T-cell (primary cell): ENCODE measurements at regions not wholly inside any gene's neighbourhood (a gene's known extent, or its start where the extent isn't known, plus 50 kb on each side); places are given as distances from the start of the nearest gene placed in this dataset.
"Not testable (repeated sequence)": the region's sequence is repeated elsewhere in the genome, so short reads cannot be mapped to it uniquely, and the experiment has no call there.

Experiments used
- ATAC-seq, 4 experiments: fragments of 200-7000 bp in 3 of 4; fragments of 150-1000 bp in 1 of 4; cut with Tn5 transposase; replicated peaks in 1 of 4; 1 replicate in 3 of 4; 2 replicates in 1 of 4; pipeline ENCODE4 v1.10.0; 2021; ENCODE audit warnings: moderate library complexity in 3 of 4, mild to moderate bottlenecking in 2 of 4, moderate number of reproducible peaks in 1 of 4
- CTCF ChIA-PET, 2 donors: fragments of 300-600 bp; sonication (Branson Sonifier 250); formaldehyde crosslinking; loops; one replicate each; lab custom pipeline; 2022; ENCODE audit warnings: antibody characterized with exemption in 2 of 2; lab: Charles Lee
- POLR2A ChIA-PET, 2 donors: fragments of 300-600 bp; sonication (Branson Sonifier 250); formaldehyde crosslinking; loops; one replicate each; lab custom pipeline; 2022; ENCODE audit warnings: antibody characterized with exemption in 2 of 2; lab: Charles Lee
- DNase-seq, 35 experiments: peaks; one replicate each; pipeline versions ENCODE4 v3.0.0 to v3.0.0-alpha.2; 2013 to 2023
- H3K27ac ChIP-seq: one replicate; pipeline ENCODE4 v1.5.1; 2013; ENCODE audit warnings: low read length
- H3K27me3 ChIP-seq, 2 experiments: replicated peaks in 1 of 2; 1 replicate in 1 of 2; 2 replicates in 1 of 2; pipeline versions ENCODE4 v1.6.1 to v1.7.0; 2013; ENCODE audit warnings: low read length in 1 of 2, mixed read lengths in 1 of 2; ENCODE audit not compliant: control insufficient read depth in 2 of 2, insufficient read depth in 2 of 2; ENCODE audit errors: extremely low read depth in 1 of 2
- H3K36me3 ChIP-seq, 2 donors: 1 replicate in 1 of 2; 2 replicates in 1 of 2; pipeline versions ENCODE4 v1.6.1 to v1.7.0; 2013; ENCODE audit warnings: low read length in 1 of 2; ENCODE audit not compliant: control insufficient read depth in 2 of 2, insufficient read depth in 1 of 2; ENCODE audit errors: extremely low read depth in 1 of 2
- H3K4me1 ChIP-seq, 2 experiments: 1 replicate in 1 of 2; 2 replicates in 1 of 2; pipeline versions ENCODE4 v1.6.1 to v1.7.0; 2013; ENCODE audit warnings: low read length in 2 of 2, mixed read lengths in 1 of 2; ENCODE audit not compliant: insufficient read depth in 2 of 2, control insufficient read depth in 1 of 2; ENCODE audit errors: extremely low read depth in 1 of 2
- H3K4me3 ChIP-seq, 2 donors: 1 replicate in 1 of 2; 2 replicates in 1 of 2; pipeline versions ENCODE4 v1.5.1 to v1.7.0; 2013; ENCODE audit warnings: mild to moderate bottlenecking in 2 of 2, low read length in 1 of 2, moderate library complexity in 1 of 2; ENCODE audit not compliant: control insufficient read depth in 1 of 2; ENCODE audit errors: extremely low read depth in 1 of 2
- H3K9me3 ChIP-seq: 2 replicates; pipeline ENCODE4 v1.7.0; 2013
- H3K27ac Mint-ChIP-seq, 2 donors: one replicate each; pipeline ENCODE4 v1.8.0; 2020 to 2021; ENCODE audit warnings: mild to moderate bottlenecking in 2 of 2, mixed read lengths in 2 of 2
- H3K27me3 Mint-ChIP-seq, 2 donors: one replicate each; pipeline ENCODE4 v1.8.0; 2021 to 2022; ENCODE audit warnings: mixed read lengths in 2 of 2
- H3K36me3 Mint-ChIP-seq: one replicate; pipeline ENCODE4 v1.8.0; 2021; ENCODE audit warnings: mixed read lengths
- H3K4me1 Mint-ChIP-seq, 3 donors: one replicate each; pipeline ENCODE4 v1.8.0; 2020 to 2022; ENCODE audit warnings: mixed read lengths in 3 of 3, mild to moderate bottlenecking in 1 of 3
- H3K4me3 Mint-ChIP-seq, 3 donors: one replicate each; pipeline ENCODE4 v1.8.0; 2020 to 2022; ENCODE audit warnings: mild to moderate bottlenecking in 3 of 3, mixed read lengths in 3 of 3, moderate library complexity in 3 of 3
- H3K9me3 Mint-ChIP-seq, 3 donors: one replicate each; pipeline ENCODE4 v1.8.0; 2020 to 2022; ENCODE audit warnings: mixed read lengths in 3 of 3
- WGBS: methylation state at CpG from one replicate; pipeline ENCODE4 v1.1.5; 2013; ENCODE audit warnings: missing lambda C conversion rate; ENCODE audit not compliant: insufficient coverage; 5-methylcytosine and 5-hydroxymethylcytosine counted together

- Mint-ChIP-seq H3K36me3 (no peaks in the 10 kb centered on the region), H3K27ac (no peak overlapping the region), H3K27me3 (no peaks in the 10 kb centered on the region), H3K9me3 (peaks cover 0 to 10% (median 3%) of the 10 kb centered on the region in 3 donors), H3K4me3 (no peak overlapping the region), H3K4me1 (no peaks in the 10 kb centered on the region)
- ATAC-seq = no peak
- no peaks in the 10 kb centered on the region for H3K9me3 ChIP-seq
- H3K4me3 ChIP-seq = no peak overlapping the region
- no peaks in the 10 kb centered on the region for H3K36me3 ChIP-seq
- ChIA-PET CTCF (interaction anchor here in 1 of 2 donors (0.9 kb wide), 1 partner anchor 8 kb away, joined by 3 read pairs; no protein-coding TSS in a partner anchor), POLR2A (no interaction called here)
- 91% methylated on average over 1 of the region's 2 CpGs for WGBS
- H3K27me3 ChIP-seq = no peaks in the 10 kb centered on the region
- no peaks in the 10 kb centered on the region for H3K4me1 ChIP-seq
- H3K27ac ChIP-seq = no peak overlapping the region
- DNase-seq = no peak
Observed at GRCh38 chr2:78147466-78147865, 625.3 kb upstream of the LRRTM4 start.

- ATAC-seq = no peak
- ChIA-PET CTCF (no interaction called here), POLR2A (interaction anchor here in 1 of 2 donors (0.6 to 0.7 kb wide), 2 partner anchors 13 to 166 kb away, joined by 3 read pairs; no protein-coding TSS in a partner anchor)
- H3K27ac ChIP-seq = no peak overlapping the region
- no CpG with 5 or more reads among the region's 2 CpGs for WGBS
- peaks cover 7 to 18% (median 9%) of the 10 kb centered on the region in 3 donors for H3K9me3 Mint-ChIP-seq
- no peaks in the 10 kb centered on the region for H3K4me1 ChIP-seq
- H3K4me3 Mint-ChIP-seq = no peak overlapping the region
- H3K4me1 Mint-ChIP-seq = no peaks in the 10 kb centered on the region
- no peak overlapping the region for H3K27ac Mint-ChIP-seq
- DNase-seq = no peak
- no peaks in the 10 kb centered on the region for H3K27me3 ChIP-seq
- no peaks in the 10 kb centered on the region for H3K9me3 ChIP-seq
- H3K4me3 ChIP-seq = no peak overlapping the region
- H3K36me3 ChIP-seq = no peaks in the 10 kb centered on the region
- no peaks in the 10 kb centered on the region for H3K27me3 Mint-ChIP-seq
- no peaks in the 10 kb centered on the region for H3K36me3 Mint-ChIP-seq
Observed at GRCh38 chr2:78154586-78154985, 632.4 kb upstream of the LRRTM4 start.

DNA sequence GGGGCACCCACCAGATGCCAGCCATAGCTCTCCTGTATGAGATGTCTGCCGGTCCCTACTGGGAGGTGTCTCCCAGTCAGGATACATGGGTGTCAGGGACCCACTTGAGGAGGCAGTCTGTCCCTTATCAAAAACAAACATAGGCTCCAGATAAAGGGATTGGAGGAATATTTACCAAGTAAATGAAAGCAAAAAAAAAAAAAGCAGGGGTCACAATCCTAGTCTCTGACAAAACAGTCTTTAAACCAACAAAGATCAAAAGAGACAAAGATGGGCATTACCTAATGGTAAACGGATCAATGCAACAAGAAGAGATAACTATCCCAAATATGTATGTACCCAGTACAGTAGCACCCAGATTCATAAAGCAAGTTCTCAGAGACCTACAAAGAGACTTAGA is 640.0 kb upstream of the LRRTM4 start:
- Histone ChIP-seq H3K36me3 (no peaks in the 10 kb centered on the region), H3K27me3 (no peaks in the 10 kb centered on the region), H3K9me3 (no peaks in the 10 kb centered on the region), H3K27ac (no peak overlapping the region), H3K4me3 (no peak overlapping the region), H3K4me1 (no peaks in the 10 kb centered on the region)
- 83% methylated on average over 1 of the region's 2 CpGs for WGBS
- POLR2A ChIA-PET = no interaction called here
- H3K27me3 Mint-ChIP-seq = no peaks in the 10 kb centered on the region
- no peaks in the 10 kb centered on the region for H3K4me1 Mint-ChIP-seq
- H3K9me3 Mint-ChIP-seq = peaks cover 19 to 39% (median 27%) of the 10 kb centered on the region in 3 donors
- H3K4me3 Mint-ChIP-seq = no peak overlapping the region
- no peak for ATAC-seq
- H3K27ac Mint-ChIP-seq = no peak overlapping the region
- no peak for DNase-seq
- CTCF ChIA-PET = no interaction called here
- H3K36me3 Mint-ChIP-seq = no peaks in the 10 kb centered on the region

DNA sequence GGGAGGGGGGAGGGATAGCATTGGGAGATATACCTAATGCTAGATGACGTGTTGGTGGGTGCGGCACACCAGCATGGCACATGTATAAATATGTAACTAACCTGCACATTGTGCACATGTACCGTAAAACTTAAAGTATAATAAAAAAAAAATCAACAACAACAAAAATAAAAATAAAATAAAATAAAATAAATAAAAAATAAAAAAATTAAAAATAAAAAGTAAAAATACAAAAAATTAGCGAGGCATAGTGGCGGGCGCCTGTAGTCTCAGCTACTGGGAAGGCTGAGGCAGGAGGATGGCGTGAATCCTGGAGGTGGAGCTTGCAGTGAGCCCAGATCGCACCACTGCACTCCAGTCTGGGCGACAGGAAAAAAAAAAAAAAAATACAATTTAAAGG is 650.0 kb upstream of the LRRTM4 start:
- H3K27me3 ChIP-seq, H3K27ac ChIP-seq, CTCF ChIA-PET, H3K36me3 Mint-ChIP-seq, H3K4me3 Mint-ChIP-seq, H3K36me3 ChIP-seq, H3K27me3 Mint-ChIP-seq, H3K4me1 ChIP-seq, H3K4me1 Mint-ChIP-seq, POLR2A ChIA-PET, ATAC-seq, H3K4me3 ChIP-seq, H3K9me3 ChIP-seq, H3K27ac Mint-ChIP-seq, DNase-seq: not testable (repeated sequence)
- no CpG with 5 or more reads among the region's 9 CpGs for WGBS
- H3K9me3 Mint-ChIP-seq = peaks cover 4 to 26% (median 10%) of the 10 kb centered on the region in 3 donors

- no peaks in the 10 kb centered on the region for H3K27me3 Mint-ChIP-seq
- no peak overlapping the region for H3K27ac Mint-ChIP-seq
- Histone ChIP-seq H3K4me3 (no peak overlapping the region), H3K27ac (no peak overlapping the region), H3K4me1 (no peaks in the 10 kb centered on the region), H3K36me3 (no peaks in the 10 kb centered on the region), H3K9me3 (no peaks in the 10 kb centered on the region), H3K27me3 (no peaks in the 10 kb centered on the region)
- ChIA-PET POLR2A (no interaction called here), CTCF (no interaction called here)
- H3K36me3 Mint-ChIP-seq = no peaks in the 10 kb centered on the region
- DNase-seq = no peak
- no peaks in the 10 kb centered on the region for H3K4me1 Mint-ChIP-seq
- peaks cover 8 to 22% (median 9%) of the 10 kb centered on the region in 3 donors for H3K9me3 Mint-ChIP-seq
- no peak for ATAC-seq
- no CpG with 5 or more reads among the region's 2 CpGs for WGBS
- H3K4me3 Mint-ChIP-seq = no peak overlapping the region
Observed at GRCh38 chr2:78175645-78176044, 653.5 kb upstream of the LRRTM4 start.

GRCh38 chr2:78201064-78201575 is 678.9 kb upstream of the LRRTM4 start:
- Mint-ChIP-seq H3K4me1 (no peaks in the 10 kb centered on the region), H3K27me3 (no peaks in the 10 kb centered on the region)
- no CpG with 5 or more reads among the region's 2 CpGs for WGBS

DNA sequence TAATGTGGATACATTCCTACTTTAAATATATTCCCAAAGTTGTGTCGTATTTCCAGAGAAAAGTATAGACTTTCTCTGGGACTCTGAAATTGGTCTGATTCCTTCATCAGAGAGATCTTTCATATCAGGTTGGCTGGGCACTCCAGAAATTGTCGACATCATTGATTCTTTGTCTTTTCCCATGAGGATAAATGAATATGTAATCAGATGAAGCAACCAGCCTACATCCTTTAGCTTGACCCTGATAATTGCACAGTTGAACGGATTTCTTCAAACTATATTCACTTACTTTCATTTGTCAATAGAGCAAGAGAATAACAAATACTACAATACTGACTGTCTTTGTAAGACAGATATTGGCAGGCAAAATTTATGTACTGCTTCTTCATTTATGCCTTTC is 680.2 kb upstream of the LRRTM4 start:
- no peak overlapping the region for H3K27ac Mint-ChIP-seq
- no peak overlapping the region for H3K4me3 Mint-ChIP-seq
- no peaks in the 10 kb centered on the region for H3K27me3 Mint-ChIP-seq
- peaks cover 4 to 29% (median 11%) of the 10 kb centered on the region in 3 donors for H3K9me3 Mint-ChIP-seq
- ATAC-seq (no peak), DNase-seq (no peak)
- Histone ChIP-seq H3K36me3 (no peaks in the 10 kb centered on the region), H3K27ac (no peak overlapping the region), H3K4me3 (no peak overlapping the region), H3K27me3 (no peaks in the 10 kb centered on the region), H3K4me1 (no peaks in the 10 kb centered on the region), H3K9me3 (peaks cover 2% of the 10 kb centered on the region)
- CTCF ChIA-PET = no interaction called here
- H3K4me1 Mint-ChIP-seq = no peaks in the 10 kb centered on the region
- POLR2A ChIA-PET = no interaction called here
- no peaks in the 10 kb centered on the region for H3K36me3 Mint-ChIP-seq
- WGBS = no CpG with 5 or more reads among the region's 3 CpGs

More at GRCh38 chr2:78201064-78201575, 678.9 kb upstream of the LRRTM4 start:
- H3K4me1 ChIP-seq = no peaks in the 10 kb centered on the region
- no peak overlapping the region for H3K27ac Mint-ChIP-seq
- DNase-seq (no peak), ATAC-seq (no peak)
- no peaks in the 10 kb centered on the region for H3K36me3 Mint-ChIP-seq
- no peak overlapping the region for H3K4me3 ChIP-seq
- no peaks in the 10 kb centered on the region for H3K27me3 ChIP-seq
- ChIA-PET POLR2A (no interaction called here), CTCF (no interaction called here)
- H3K9me3 Mint-ChIP-seq = peaks cover 4 to 27% (median 17%) of the 10 kb centered on the region in 3 donors
- no peaks in the 10 kb centered on the region for H3K36me3 ChIP-seq
- peaks cover 2% of the 10 kb centered on the region for H3K9me3 ChIP-seq
- H3K27ac ChIP-seq = no peak overlapping the region
- no peak overlapping the region for H3K4me3 Mint-ChIP-seq
